HG02763 (cell line): ENCODE measurements at regions not wholly inside any gene's neighbourhood (a gene's known extent, or its start where the extent isn't known, plus 50 kb on each side); places are given as distances from the start of the nearest gene placed in this dataset.
"Not testable (repeated sequence)": the region's sequence is repeated elsewhere in the genome, so short reads cannot be mapped to it uniquely, and the experiment has no call there.

Source experiments
- ATAC-seq: cut with Tn5 transposase; IDR thresholded peaks from one replicate; pipeline ENCODE4 v1.9.1; 2021; ENCODE audit warnings: mild to moderate bottlenecking, moderate library complexity; ENCODE audit not compliant: unreplicated experiment

- not testable (repeated sequence) for ATAC-seq
These were observed 185.9 kb upstream of the ZNF644 start for GRCh38 chr1:91207691-91208090.

GRCh38 chr1:91204150-91204549 is 182.3 kb upstream of the ZNF644 start:
- ATAC-seq = not testable (repeated sequence)

- ATAC-seq = no peak
These were observed 179.9 kb upstream of the ZNF644 start for GRCh38 chr1:91201694-91202093.

GRCh38 chr1:91201176-91201575 is 179.3 kb upstream of the ZNF644 start:
- ATAC-seq = no peak

- ATAC-seq = no peak
These were observed 178.8 kb upstream of the ZNF644 start for GRCh38 chr1:91200675-91201074.

GRCh38 chr1:91199988-91200387 is 178.2 kb upstream of the ZNF644 start:
- no peak for ATAC-seq

GRCh38 chr1:91190996-91191395 is 169.2 kb upstream of the ZNF644 start:
- ATAC-seq = no peak

GRCh38 chr1:91189096-91189495 is 167.3 kb upstream of the ZNF644 start:
- no peak for ATAC-seq

- ATAC-seq = not testable (repeated sequence)
These were observed 161.0 kb upstream of the ZNF644 start for GRCh38 chr1:91182807-91183206.

- no peak for ATAC-seq
These were observed 154.4 kb upstream of the ZNF644 start for GRCh38 chr1:91176250-91176649.

- no peak for ATAC-seq
These were observed 152.9 kb upstream of the ZNF644 start for GRCh38 chr1:91174734-91175133.

- ATAC-seq = no peak
These were observed 151.6 kb upstream of the ZNF644 start for GRCh38 chr1:91173346-91173890.

GRCh38 chr1:91172541-91172940 is 150.7 kb upstream of the ZNF644 start:
- ATAC-seq = no peak

GRCh38 chr1:91171898-91172297 is 150.1 kb upstream of the ZNF644 start:
- no peak for ATAC-seq

- no peak for ATAC-seq
These were observed 148.7 kb upstream of the ZNF644 start for GRCh38 chr1:91170571-91170970.

GRCh38 chr1:91166106-91166712 is 144.4 kb upstream of the ZNF644 start:
- no peak for ATAC-seq

GRCh38 chr1:91165033-91165654 is 143.3 kb upstream of the ZNF644 start:
- peak; percentile 83 for ATAC-seq

GRCh38 chr1:91162613-91163012 is 140.8 kb upstream of the ZNF644 start:
- ATAC-seq = no peak

- no peak for ATAC-seq
These were observed 139.9 kb upstream of the ZNF644 start for GRCh38 chr1:91161749-91162148.

- ATAC-seq = no peak
These were observed 139.3 kb upstream of the ZNF644 start for GRCh38 chr1:91161166-91161565.

GRCh38 chr1:91160363-91161075 is 138.7 kb upstream of the ZNF644 start:
- ATAC-seq = no peak

GRCh38 chr1:91153341-91153740 is 131.5 kb upstream of the ZNF644 start:
- ATAC-seq = no peak
